ENCODE measurements at regions not wholly inside any gene's neighbourhood (a gene's known extent, or its start where the extent isn't known, plus 50 kb on each side); places are given as distances from the start of the nearest gene placed in this dataset.

DNA sequence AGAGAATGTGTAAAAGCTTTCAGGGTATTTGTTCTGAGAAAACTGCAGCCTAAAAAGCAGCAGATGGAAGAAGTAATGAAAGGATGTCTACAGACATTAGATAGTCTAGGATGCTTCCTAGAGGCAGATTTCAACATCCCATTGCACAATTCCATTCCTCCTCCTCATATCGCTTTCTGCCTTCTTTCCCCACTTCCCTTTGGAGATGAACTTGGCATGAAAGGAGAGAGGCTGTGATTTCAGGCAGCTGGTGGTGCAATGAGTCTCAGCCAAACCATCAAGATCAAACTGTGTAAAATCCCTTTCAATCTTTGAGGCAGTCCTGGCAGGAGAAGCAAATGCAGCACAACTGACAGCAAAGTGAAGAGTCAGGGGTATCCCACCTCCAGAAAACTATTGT lies 438.7 kb upstream of the KCNMB2 start:
- DNase-seq (ENCODE audit: extremely low spot score), result no peak
- 26% methylated on average over 1 of the region's 1 CpG for WGBS
- no peaks in the 10 kb centered on the region for H3K36me3 ChIP-seq
- H3K4me3 ChIP-seq, result no peak overlapping the region
- H3K4me1 ChIP-seq, result peaks cover 0 to 6% (median under 1%) of the 10 kb centered on the region in 4 donors
- no peaks in the 10 kb centered on the region for H3K27me3 ChIP-seq
- H3K27ac ChIP-seq (replicated peaks in 1 of 4), result no peak overlapping the region
- no peak for TF ChIP-seq POLR2A (IDR thresholded peaks at IDR 0.05; ENCODE audit: low read depth)
- TF ChIP-seq, protein P1, sequence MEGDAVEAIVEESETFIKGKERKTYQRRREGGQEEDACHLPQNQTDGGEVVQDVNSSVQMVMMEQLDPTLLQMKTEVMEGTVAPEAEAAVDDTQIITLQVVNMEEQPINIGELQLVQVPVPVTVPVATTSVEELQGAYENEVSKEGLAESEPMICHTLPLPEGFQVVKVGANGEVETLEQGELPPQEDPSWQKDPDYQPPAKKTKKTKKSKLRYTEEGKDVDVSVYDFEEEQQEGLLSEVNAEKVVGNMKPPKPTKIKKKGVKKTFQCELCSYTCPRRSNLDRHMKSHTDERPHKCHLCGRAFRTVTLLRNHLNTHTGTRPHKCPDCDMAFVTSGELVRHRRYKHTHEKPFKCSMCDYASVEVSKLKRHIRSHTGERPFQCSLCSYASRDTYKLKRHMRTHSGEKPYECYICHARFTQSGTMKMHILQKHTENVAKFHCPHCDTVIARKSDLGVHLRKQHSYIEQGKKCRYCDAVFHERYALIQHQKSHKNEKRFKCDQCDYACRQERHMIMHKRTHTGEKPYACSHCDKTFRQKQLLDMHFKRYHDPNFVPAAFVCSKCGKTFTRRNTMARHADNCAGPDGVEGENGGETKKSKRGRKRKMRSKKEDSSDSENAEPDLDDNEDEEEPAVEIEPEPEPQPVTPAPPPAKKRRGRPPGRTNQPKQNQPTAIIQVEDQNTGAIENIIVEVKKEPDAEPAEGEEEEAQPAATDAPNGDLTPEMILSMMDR (IDR thresholded peaks at IDR 0.05), result no peak
- TF ChIP-seq POLR2AphosphoS5 (IDR thresholded peaks at IDR 0.05), result peak; percentile 49 to 79
- no peak for TF ChIP-seq EP300 (IDR thresholded peaks at IDR 0.05)
- no peaks in the 10 kb centered on the region for H3K9me3 ChIP-seq
- intact Hi-C loops (cut with DNase I), result no loop called here

DNA sequence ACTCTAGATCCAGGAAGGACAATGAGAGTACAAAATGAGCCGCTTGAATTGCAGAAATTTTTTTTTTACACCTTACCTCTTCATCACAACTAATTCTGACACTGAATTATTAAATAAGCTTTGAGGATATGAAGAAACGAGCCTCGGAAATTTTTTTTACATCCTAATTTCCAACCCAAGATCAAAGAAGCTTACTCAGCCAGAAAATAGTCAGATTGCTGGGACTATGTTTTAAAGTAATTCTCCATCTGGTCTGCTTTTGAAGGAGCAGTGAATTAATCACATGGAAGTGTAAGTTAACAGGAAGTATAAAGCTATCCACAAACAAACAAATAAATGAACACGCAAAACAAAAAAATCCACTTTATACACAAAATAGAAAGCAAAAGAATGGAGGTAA lies 437.0 kb upstream of the KCNMB2 start:
- Histone ChIP-seq H3K36me3 (no peaks in the 10 kb centered on the region), H3K9me3 (no peaks in the 10 kb centered on the region), H3K4me3 (no peak overlapping the region), H3K27ac (replicated peaks in 1 of 4) (no peak overlapping the region), H3K4me1 (peaks cover 0 to 18% (median 10%) of the 10 kb centered on the region in 4 donors), H3K27me3 (no peaks in the 10 kb centered on the region)
- TF ChIP-seq, protein P1 (IDR thresholded peaks at IDR 0.05), result no peak
- TF ChIP-seq EP300 (IDR thresholded peaks at IDR 0.05) (no peak), POLR2A (IDR thresholded peaks at IDR 0.05; ENCODE audit: low read depth) (no peak), POLR2AphosphoS5 (IDR thresholded peaks at IDR 0.05) (no peak)
- no peak for DNase-seq (ENCODE audit: extremely low spot score)
- WGBS, result 90% methylated on average over 4 of the region's 4 CpGs
- intact Hi-C loops (cut with DNase I), result no loop called here

DNA sequence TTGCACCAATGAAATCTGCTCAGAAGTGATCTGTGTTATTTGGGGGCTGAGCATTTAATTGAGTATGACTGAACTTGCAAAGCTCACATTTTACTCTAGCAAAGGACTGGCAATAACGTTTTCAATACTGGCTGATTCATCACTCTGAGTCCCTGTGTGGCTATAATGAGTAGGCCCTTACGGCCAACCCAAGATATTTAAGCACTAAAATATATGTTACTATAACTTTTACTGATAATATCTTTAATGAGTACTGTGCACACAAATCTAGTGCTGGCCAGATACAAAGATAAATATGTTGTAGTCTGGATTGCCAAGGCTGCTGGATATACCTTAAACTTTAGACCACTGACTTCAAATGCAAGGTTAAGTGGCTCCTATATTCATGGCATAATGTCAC lies 436.4 kb upstream of the KCNMB2 start:
- 62% methylated on average over 2 of the region's 2 CpGs for WGBS
- Histone ChIP-seq H3K27me3 (no peaks in the 10 kb centered on the region), H3K36me3 (no peaks in the 10 kb centered on the region), H3K9me3 (no peaks in the 10 kb centered on the region), H3K27ac (replicated peaks in 1 of 4) (no peak overlapping the region), H3K4me3 (no peak overlapping the region), H3K4me1 (peaks cover 0 to 18% (median 10%) of the 10 kb centered on the region in 4 donors)
- no peak for DNase-seq (ENCODE audit: extremely low spot score)
- intact Hi-C loops (cut with DNase I), result no loop called here
- TF ChIP-seq POLR2A (IDR thresholded peaks at IDR 0.05; ENCODE audit: low read depth) (no peak), EP300 (IDR thresholded peaks at IDR 0.05) (no peak), POLR2AphosphoS5 (IDR thresholded peaks at IDR 0.05) (no peak)
- TF ChIP-seq, protein P1 (IDR thresholded peaks at IDR 0.05), result no peak

DNA sequence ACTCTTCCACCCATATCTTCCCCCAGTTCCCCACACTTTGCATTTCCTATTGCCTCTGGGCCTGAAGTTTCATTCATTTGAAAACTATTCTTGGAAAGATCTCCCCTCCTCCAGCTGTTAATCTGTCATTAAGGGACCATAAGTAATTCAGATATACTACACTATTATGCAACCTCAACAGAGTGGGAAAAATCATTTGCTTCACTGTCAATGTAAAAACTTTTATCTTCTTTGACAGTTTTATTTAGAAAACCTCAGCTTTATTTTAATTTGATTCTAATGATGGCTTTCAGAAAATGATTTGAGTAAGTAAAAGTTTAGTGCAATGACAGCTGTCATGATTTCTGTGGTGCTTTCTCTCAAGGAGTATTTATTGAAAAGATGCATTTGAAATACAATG lies 435.3 kb upstream of the KCNMB2 start:
- Histone ChIP-seq H3K36me3 (no peaks in the 10 kb centered on the region), H3K27ac (replicated peaks in 1 of 4) (no peak overlapping the region), H3K9me3 (no peaks in the 10 kb centered on the region), H3K4me3 (no peak overlapping the region), H3K27me3 (no peaks in the 10 kb centered on the region), H3K4me1 (peaks cover 0 to 18% (median 10%) of the 10 kb centered on the region in 4 donors)
- intact Hi-C loops (cut with DNase I), result no loop called here
- no peak for TF ChIP-seq POLR2AphosphoS5 (IDR thresholded peaks at IDR 0.05)
- no peak for TF ChIP-seq EP300 (IDR thresholded peaks at IDR 0.05)
- TF ChIP-seq, protein P1 (IDR thresholded peaks at IDR 0.05), result no peak
- no peak for TF ChIP-seq POLR2A (IDR thresholded peaks at IDR 0.05; ENCODE audit: low read depth)
- DNase-seq (ENCODE audit: extremely low spot score), result no peak

DNA sequence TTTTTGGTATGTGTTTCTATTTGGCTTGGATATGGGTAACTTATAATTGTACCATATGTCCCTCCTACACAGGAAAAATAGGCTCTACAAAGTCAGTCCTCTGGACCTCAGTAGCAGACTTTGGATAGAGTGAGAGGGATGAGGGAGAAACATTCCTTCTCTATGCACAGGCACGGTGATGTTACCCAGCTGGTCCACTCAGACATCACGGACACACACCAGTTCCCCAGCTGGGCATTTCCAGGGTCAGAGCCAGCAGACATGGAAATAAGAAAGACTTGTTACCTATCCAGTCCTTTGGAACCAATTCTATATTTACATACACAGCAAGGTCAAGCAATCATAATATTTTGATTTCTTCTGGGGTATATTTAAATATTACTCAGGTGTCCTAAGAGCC lies 433.1 kb upstream of the KCNMB2 start:
- WGBS, result 42% methylated on average over 2 of the region's 2 CpGs
- no peak overlapping the region for H3K27ac ChIP-seq (replicated peaks in 1 of 4)
- H3K36me3 ChIP-seq, result no peaks in the 10 kb centered on the region
- intact Hi-C loops (cut with DNase I), result no loop called here
- no peaks in the 10 kb centered on the region for H3K9me3 ChIP-seq
- no peaks in the 10 kb centered on the region for H3K27me3 ChIP-seq
- TF ChIP-seq EP300 (IDR thresholded peaks at IDR 0.05) (no peak), POLR2AphosphoS5 (IDR thresholded peaks at IDR 0.05) (peak in 1 of 2 donors; percentile 63), POLR2A (IDR thresholded peaks at IDR 0.05; ENCODE audit: low read depth) (no peak)
- TF ChIP-seq, protein P1 (IDR thresholded peaks at IDR 0.05), result no peak
- no peak overlapping the region for H3K4me3 ChIP-seq
- DNase-seq (ENCODE audit: extremely low spot score), result no peak
- H3K4me1 ChIP-seq, result peaks cover 0 to 11% (median 10%) of the 10 kb centered on the region in 4 donors
